ENCODE measurements at regions not wholly inside any gene's neighbourhood (a gene's known extent, or its start where the extent isn't known, plus 50 kb on each side); places are given as distances from the start of the nearest gene placed in this dataset.

- peak; percentile 70 for DNase-seq
Observed at GRCh38 chr6:56863366-56863765, 91.5 kb upstream of the BEND6 start.

GRCh38 chr6:56862415-56863175 lies 92.3 kb upstream of the BEND6 start:
- peak; percentile 21 for DNase-seq

- DNase-seq, result peak; percentile 54
Observed at GRCh38 chr6:56860475-56860874, 94.4 kb upstream of the BEND6 start.

GRCh38 chr6:56856036-56856580 lies 98.8 kb upstream of the BEND6 start:
- no peak for DNase-seq

GRCh38 chr6:56854086-56854485 lies 100.8 kb upstream of the BEND6 start:
- DNase-seq, result no peak

GRCh38 chr6:56853541-56853940 lies 101.4 kb upstream of the BEND6 start:
- DNase-seq, result no peak

- DNase-seq, result no peak
Observed at GRCh38 chr6:56852260-56853010, 102.5 kb upstream of the BEND6 start.

GRCh38 chr6:56851541-56852259 lies 103.2 kb upstream of the BEND6 start:
- DNase-seq, result peak; percentile 97

GRCh38 chr6:56851074-56851473 lies 103.8 kb upstream of the BEND6 start:
- DNase-seq, result peak; percentile 64

GRCh38 chr6:56850626-56851025 lies 104.3 kb upstream of the BEND6 start:
- DNase-seq, result no peak

- DNase-seq, result peak; percentile 21
Observed at GRCh38 chr6:56849896-56850295, 105.0 kb upstream of the BEND6 start.

- DNase-seq, result no peak
Observed at GRCh38 chr6:56848105-56848504, 106.8 kb upstream of the BEND6 start.

- DNase-seq, result no peak
Observed at GRCh38 chr6:56845032-56845431, 109.9 kb upstream of the BEND6 start.

GRCh38 chr6:56843476-56844349 lies 111.2 kb upstream of the BEND6 start:
- DNase-seq, result peak; percentile 93

- peak; percentile 60 for DNase-seq
Observed at GRCh38 chr6:56842686-56843475, 112.0 kb upstream of the BEND6 start.

GRCh38 chr6:56841751-56842150 lies 113.2 kb upstream of the BEND6 start:
- no peak for DNase-seq

- DNase-seq, result no peak
Observed at GRCh38 chr6:56841381-56841749, 113.5 kb upstream of the BEND6 start.

GRCh38 chr6:56840467-56841380 lies 114.2 kb upstream of the BEND6 start:
- peak; percentile 93 for DNase-seq

- DNase-seq, result no peak
Observed at GRCh38 chr6:56839533-56840183, 115.2 kb upstream of the BEND6 start.

GRCh38 chr6:56838965-56839364 lies 115.9 kb upstream of the BEND6 start:
- no peak for DNase-seq
